A549 (cell line): ENCODE measurements at regions not wholly inside any gene's neighbourhood (a gene's known extent, or its start where the extent isn't known, plus 50 kb on each side); places are given as distances from the start of the nearest gene placed in this dataset.

Experiments used
- BHLHE40 ChIP-seq: IDR thresholded peaks from 2 replicates; pipeline ENCODE4 v1.6.1; 2012; ENCODE audit warnings: low read depth, low read length, inconsistent platforms
- HEYL ChIP-seq: fragments of 250-450 bp; sonication (Bioruptor Pico); IDR thresholded peaks from 2 replicates; pipeline ENCODE4 v1.8.0; 2021; ENCODE audit warnings: mild to moderate bottlenecking, moderate library complexity
- KDM1A ChIP-seq: fragments of 200-600 bp; sonication (generic); IDR thresholded peaks from 2 replicates; pipeline ENCODE4 v1.6.1; 2016; ENCODE audit warnings: low read depth, mild to moderate bottlenecking
- MYC ChIP-seq: IDR thresholded peaks from 2 replicates; pipeline ENCODE4 v1.6.1; 2012; ENCODE audit warnings: mild to moderate bottlenecking, inconsistent platforms, low read length, improper control_type of control experiment, borderline replicate concordance
- NR3C1 ChIP-seq: fragments of >200 bp; sonication (Bioruptor Twin); formaldehyde crosslinking; IDR thresholded peaks from 3 replicates; pipeline ENCODE4 v1.6.1; 2017
- POLR2A ChIP-seq: IDR thresholded peaks from 2 replicates; pipeline ENCODE4 v1.6.1; 2012; ENCODE audit warnings: mild to moderate bottlenecking, low read length
- SMC3 ChIP-seq: fragments of >200 bp; sonication (Bioruptor Twin); formaldehyde crosslinking; IDR thresholded peaks from 3 replicates; pipeline ENCODE4 v1.6.1; 2018; ENCODE audit warnings: inconsistent platforms
- TP53 ChIP-seq: fragments of 250-450 bp; sonication (Bioruptor Pico); IDR thresholded peaks from 2 replicates; pipeline ENCODE4 v1.5.0; 2021; ENCODE audit warnings: mild to moderate bottlenecking, moderate library complexity
- TF ChIP-seq, protein P1 (sequence below): fragments of >200 bp; sonication (Bioruptor Twin); formaldehyde crosslinking; IDR thresholded peaks from 3 replicates; pipeline ENCODE4 v1.5.1; 2016
- TF ChIP-seq, protein P2 (sequence below): fragments of 200-600 bp; sonication (generic); IDR thresholded peaks from 2 replicates; pipeline ENCODE4 v1.6.1; 2016; ENCODE audit warnings: antibody characterized with exemption, mild to moderate bottlenecking, moderate library complexity
- TF ChIP-seq, protein P3 (sequence below): IDR thresholded peaks from 2 replicates; pipeline ENCODE4 v1.6.1; 2012

DNA sequence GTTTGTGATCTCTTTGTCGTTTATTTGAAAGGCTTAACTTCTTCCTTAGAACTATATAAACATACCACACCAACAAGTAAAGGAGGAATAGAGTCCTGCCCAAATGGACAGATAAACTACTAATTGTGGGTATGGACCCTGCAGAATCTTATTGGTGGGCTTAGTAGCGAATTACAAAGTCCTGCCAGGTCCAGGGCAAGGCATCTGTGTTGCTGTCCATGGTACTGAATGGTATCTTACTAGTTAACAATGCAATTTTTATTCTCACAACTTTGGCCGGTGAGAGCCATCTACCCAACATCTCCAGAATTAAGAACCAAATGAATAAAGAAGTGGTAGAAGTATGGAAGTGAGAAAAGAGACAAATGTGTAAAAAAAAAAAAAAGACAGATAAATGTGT lies 1782.4 kb upstream of the WWC1 start:
- TF ChIP-seq, protein P1, sequence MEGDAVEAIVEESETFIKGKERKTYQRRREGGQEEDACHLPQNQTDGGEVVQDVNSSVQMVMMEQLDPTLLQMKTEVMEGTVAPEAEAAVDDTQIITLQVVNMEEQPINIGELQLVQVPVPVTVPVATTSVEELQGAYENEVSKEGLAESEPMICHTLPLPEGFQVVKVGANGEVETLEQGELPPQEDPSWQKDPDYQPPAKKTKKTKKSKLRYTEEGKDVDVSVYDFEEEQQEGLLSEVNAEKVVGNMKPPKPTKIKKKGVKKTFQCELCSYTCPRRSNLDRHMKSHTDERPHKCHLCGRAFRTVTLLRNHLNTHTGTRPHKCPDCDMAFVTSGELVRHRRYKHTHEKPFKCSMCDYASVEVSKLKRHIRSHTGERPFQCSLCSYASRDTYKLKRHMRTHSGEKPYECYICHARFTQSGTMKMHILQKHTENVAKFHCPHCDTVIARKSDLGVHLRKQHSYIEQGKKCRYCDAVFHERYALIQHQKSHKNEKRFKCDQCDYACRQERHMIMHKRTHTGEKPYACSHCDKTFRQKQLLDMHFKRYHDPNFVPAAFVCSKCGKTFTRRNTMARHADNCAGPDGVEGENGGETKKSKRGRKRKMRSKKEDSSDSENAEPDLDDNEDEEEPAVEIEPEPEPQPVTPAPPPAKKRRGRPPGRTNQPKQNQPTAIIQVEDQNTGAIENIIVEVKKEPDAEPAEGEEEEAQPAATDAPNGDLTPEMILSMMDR = no peak
- no peak for TF ChIP-seq KDM1A
- TF ChIP-seq, protein P2, sequence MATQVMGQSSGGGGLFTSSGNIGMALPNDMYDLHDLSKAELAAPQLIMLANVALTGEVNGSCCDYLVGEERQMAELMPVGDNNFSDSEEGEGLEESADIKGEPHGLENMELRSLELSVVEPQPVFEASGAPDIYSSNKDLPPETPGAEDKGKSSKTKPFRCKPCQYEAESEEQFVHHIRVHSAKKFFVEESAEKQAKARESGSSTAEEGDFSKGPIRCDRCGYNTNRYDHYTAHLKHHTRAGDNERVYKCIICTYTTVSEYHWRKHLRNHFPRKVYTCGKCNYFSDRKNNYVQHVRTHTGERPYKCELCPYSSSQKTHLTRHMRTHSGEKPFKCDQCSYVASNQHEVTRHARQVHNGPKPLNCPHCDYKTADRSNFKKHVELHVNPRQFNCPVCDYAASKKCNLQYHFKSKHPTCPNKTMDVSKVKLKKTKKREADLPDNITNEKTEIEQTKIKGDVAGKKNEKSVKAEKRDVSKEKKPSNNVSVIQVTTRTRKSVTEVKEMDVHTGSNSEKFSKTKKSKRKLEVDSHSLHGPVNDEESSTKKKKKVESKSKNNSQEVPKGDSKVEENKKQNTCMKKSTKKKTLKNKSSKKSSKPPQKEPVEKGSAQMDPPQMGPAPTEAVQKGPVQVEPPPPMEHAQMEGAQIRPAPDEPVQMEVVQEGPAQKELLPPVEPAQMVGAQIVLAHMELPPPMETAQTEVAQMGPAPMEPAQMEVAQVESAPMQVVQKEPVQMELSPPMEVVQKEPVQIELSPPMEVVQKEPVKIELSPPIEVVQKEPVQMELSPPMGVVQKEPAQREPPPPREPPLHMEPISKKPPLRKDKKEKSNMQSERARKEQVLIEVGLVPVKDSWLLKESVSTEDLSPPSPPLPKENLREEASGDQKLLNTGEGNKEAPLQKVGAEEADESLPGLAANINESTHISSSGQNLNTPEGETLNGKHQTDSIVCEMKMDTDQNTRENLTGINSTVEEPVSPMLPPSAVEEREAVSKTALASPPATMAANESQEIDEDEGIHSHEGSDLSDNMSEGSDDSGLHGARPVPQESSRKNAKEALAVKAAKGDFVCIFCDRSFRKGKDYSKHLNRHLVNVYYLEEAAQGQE = peak; percentile 81
- no peak for TF ChIP-seq TP53 (CRISPR knock-in tag)
- TF ChIP-seq MYC = no peak
- no peak for TF ChIP-seq POLR2A
- TF ChIP-seq BHLHE40 = no peak
- no peak for TF ChIP-seq SMC3
- no peak for TF ChIP-seq HEYL
- TF ChIP-seq NR3C1 = no peak
- TF ChIP-seq, protein P3, sequence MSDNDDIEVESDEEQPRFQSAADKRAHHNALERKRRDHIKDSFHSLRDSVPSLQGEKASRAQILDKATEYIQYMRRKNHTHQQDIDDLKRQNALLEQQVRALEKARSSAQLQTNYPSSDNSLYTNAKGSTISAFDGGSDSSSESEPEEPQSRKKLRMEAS = no peak
